T-helper 2 cell treated with Interferon-gamma antibody and Interleukin-4, amounts not matched to agents 5 μg/mL and 100 μg/mL, for 36 hours (primary cell): ENCODE measurements at regions not wholly inside any gene's neighbourhood (a gene's known extent, or its start where the extent isn't known, plus 50 kb on each side); places are given as distances from the start of the nearest gene placed in this dataset.
A peak's percentile ranks its signal among the peaks of the same experiment; 100 is the strongest.

ENCODE experiments used
- DNase-seq: peaks from one replicate; pipeline ENCODE4 v3.0.0; 2021; ENCODE audit warnings: low spot score
- H3K27ac Mint-ChIP-seq: one replicate; pipeline ENCODE4 v1.8.0; 2021; ENCODE audit warnings: mild to moderate bottlenecking, mixed read lengths
- H3K27me3 Mint-ChIP-seq: one replicate; pipeline ENCODE4 v1.8.0; 2021; ENCODE audit warnings: low read depth, mixed read lengths
- H3K36me3 Mint-ChIP-seq: one replicate; pipeline ENCODE4 v1.8.0; 2021; ENCODE audit warnings: low read depth, mixed read lengths
- H3K4me1 Mint-ChIP-seq: one replicate; pipeline ENCODE4 v1.8.0; 2021; ENCODE audit warnings: low read depth, mixed read lengths
- H3K4me3 Mint-ChIP-seq: one replicate; pipeline ENCODE4 v1.8.0; 2022; ENCODE audit warnings: mild to moderate bottlenecking, moderate library complexity, mixed read lengths
- H3K9me3 Mint-ChIP-seq: one replicate; pipeline ENCODE4 v1.8.0; 2021; ENCODE audit warnings: mixed read lengths

GRCh38 chr6:149127212-149127611, 190.3 kb upstream of the TAB2 start:
- no peaks in the 10 kb centered on the region for H3K27me3 Mint-ChIP-seq
- H3K36me3 Mint-ChIP-seq, result peaks cover 60% of the 10 kb centered on the region
- H3K4me3 Mint-ChIP-seq, result peak overlapping the region; percentile 17
- no peak for DNase-seq
- peak overlapping the region; percentile 94 for H3K27ac Mint-ChIP-seq
- peaks cover 39% of the 10 kb centered on the region for H3K9me3 Mint-ChIP-seq
- peaks cover 80% of the 10 kb centered on the region for H3K4me1 Mint-ChIP-seq

DNA sequence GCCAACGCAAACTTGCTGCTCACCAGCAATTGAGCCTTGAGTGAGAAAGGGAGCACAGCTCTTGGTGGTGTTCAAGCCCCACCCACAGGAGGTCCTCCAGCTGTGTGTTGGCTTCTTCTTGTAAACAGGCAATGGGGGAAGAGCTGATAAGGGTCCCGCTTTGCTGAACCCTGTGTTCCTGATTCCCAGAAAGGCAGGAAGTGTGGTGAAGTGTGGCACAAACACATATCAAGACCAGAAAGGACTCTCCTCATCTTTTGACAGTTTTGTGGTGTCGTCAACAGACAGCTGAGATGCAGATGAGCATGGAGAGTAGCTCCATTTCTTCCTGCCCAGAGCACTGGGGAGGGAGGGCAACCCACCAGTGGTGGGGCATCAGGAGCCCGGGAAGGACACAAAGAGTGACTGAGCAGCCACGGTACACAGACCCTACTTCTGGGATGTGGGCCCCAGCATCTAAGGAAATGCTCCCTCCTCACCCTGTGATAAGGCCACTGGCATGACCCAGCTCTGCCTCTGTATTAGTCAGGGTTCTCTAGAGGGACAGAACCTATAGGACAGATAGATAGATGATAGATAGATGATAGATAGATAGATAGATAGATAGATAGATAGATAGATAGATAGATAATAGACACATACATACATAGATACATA, 188.9 kb upstream of the TAB2 start:
- peak overlapping the region; percentile 94 for H3K27ac Mint-ChIP-seq
- H3K9me3 Mint-ChIP-seq, result peaks cover 33% of the 10 kb centered on the region
- peaks cover 82% of the 10 kb centered on the region for H3K4me1 Mint-ChIP-seq
- peaks cover 61% of the 10 kb centered on the region for H3K36me3 Mint-ChIP-seq
- no peaks in the 10 kb centered on the region for H3K27me3 Mint-ChIP-seq
- DNase-seq, result peak; percentile 52
- peak overlapping the region; percentile 74 for H3K4me3 Mint-ChIP-seq

GRCh38 chr6:149129371-149130077, 188.0 kb upstream of the TAB2 start:
- Mint-ChIP-seq H3K27ac (peak overlapping the region; percentile 94), H3K4me1 (peaks cover 73% of the 10 kb centered on the region), H3K27me3 (no peaks in the 10 kb centered on the region), H3K36me3 (peaks cover 53% of the 10 kb centered on the region), H3K9me3 (peaks cover 25% of the 10 kb centered on the region), H3K4me3 (peak overlapping the region; percentile 74)
- no peak for DNase-seq

DNA sequence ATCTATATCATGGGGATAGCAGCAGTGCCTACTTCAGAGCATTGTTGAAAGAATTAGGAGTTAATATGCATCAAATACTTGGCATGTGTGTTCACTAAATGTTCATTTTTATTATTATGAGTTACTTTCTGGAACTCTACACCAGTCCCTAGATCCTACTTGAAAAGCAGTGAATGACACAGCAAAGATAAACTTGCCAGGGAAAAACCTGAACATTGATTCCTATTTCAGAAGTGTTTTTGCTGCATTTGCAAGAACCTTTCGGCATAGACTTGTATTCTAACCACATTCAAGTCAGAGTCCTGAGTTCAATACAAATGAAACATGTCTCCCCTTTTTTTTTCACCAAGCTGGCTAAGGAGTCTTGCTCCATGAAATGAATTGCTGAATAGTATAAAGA, 187.4 kb upstream of the TAB2 start:
- Mint-ChIP-seq H3K27me3 (no peaks in the 10 kb centered on the region), H3K4me3 (no peak overlapping the region), H3K27ac (peak overlapping the region; percentile 26), H3K4me1 (peaks cover 69% of the 10 kb centered on the region), H3K36me3 (peaks cover 49% of the 10 kb centered on the region), H3K9me3 (peaks cover 20% of the 10 kb centered on the region)
- DNase-seq, result no peak

DNA sequence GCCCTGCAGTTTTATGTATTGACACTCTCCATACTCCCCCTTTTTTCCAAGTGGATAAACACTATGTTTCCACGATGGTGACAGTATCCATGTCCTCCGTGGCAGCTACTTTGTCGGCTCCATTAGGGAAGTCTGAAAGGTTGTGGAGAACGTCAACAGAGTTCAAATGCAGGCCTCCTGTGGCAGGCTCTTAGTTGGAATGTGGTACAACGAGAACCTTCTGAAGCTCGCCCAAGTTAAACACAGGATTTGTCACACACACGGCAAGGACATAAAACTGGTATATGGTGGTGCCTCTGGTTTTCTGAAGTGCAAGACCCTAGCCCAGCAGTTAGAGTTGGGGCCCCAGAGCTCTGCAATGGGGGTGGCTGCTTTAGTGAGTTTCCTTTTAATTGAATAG, 187.0 kb upstream of the TAB2 start:
- H3K9me3 Mint-ChIP-seq, result peaks cover 16% of the 10 kb centered on the region
- H3K4me3 Mint-ChIP-seq, result no peak overlapping the region
- no peak for DNase-seq
- H3K4me1 Mint-ChIP-seq, result peaks cover 65% of the 10 kb centered on the region
- peak overlapping the region; percentile 5 for H3K27ac Mint-ChIP-seq
- no peaks in the 10 kb centered on the region for H3K27me3 Mint-ChIP-seq
- H3K36me3 Mint-ChIP-seq, result peaks cover 45% of the 10 kb centered on the region

GRCh38 chr6:149131891-149132290, 185.6 kb upstream of the TAB2 start:
- no peaks in the 10 kb centered on the region for H3K27me3 Mint-ChIP-seq
- H3K4me3 Mint-ChIP-seq, result peak overlapping the region; percentile 63
- no peak for DNase-seq
- peaks cover 39% of the 10 kb centered on the region for H3K36me3 Mint-ChIP-seq
- peaks cover 7% of the 10 kb centered on the region for H3K9me3 Mint-ChIP-seq
- H3K4me1 Mint-ChIP-seq, result peaks cover 60% of the 10 kb centered on the region
- peak overlapping the region; percentile 93 for H3K27ac Mint-ChIP-seq

DNA sequence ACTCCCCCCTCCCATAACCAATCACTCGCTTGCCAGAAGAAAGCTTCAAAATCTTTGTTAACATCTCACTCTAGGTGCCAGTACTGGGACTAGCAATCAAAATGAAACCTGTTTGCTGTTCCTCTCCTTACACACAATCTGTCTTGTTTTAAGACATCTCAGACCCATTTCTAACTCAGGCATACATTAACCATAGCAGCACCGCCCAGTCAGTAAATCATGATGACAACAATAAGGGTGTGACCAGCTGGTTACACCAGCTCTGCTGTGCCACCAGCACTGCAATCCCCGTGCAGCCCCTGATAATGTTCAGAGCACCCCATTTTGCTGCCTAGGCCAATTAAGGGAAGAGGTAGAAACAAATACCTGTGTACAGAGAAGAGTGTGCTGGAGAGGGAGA, 185.2 kb upstream of the TAB2 start:
- H3K27me3 Mint-ChIP-seq, result no peaks in the 10 kb centered on the region
- H3K27ac Mint-ChIP-seq, result peak overlapping the region; percentile 93
- peaks cover 4% of the 10 kb centered on the region for H3K9me3 Mint-ChIP-seq
- peaks cover 57% of the 10 kb centered on the region for H3K4me1 Mint-ChIP-seq
- DNase-seq, result no peak
- H3K36me3 Mint-ChIP-seq, result peaks cover 36% of the 10 kb centered on the region
- H3K4me3 Mint-ChIP-seq, result peak overlapping the region; percentile 63

- DNase-seq, result no peak
- peaks cover 4% of the 10 kb centered on the region for H3K9me3 Mint-ChIP-seq
- H3K4me3 Mint-ChIP-seq, result no peak overlapping the region
- peaks cover 47% of the 10 kb centered on the region for H3K4me1 Mint-ChIP-seq
- H3K36me3 Mint-ChIP-seq, result peaks cover 29% of the 10 kb centered on the region
- no peaks in the 10 kb centered on the region for H3K27me3 Mint-ChIP-seq
- H3K27ac Mint-ChIP-seq, result no peak overlapping the region
Observed at GRCh38 chr6:149134511-149134933, 183.0 kb upstream of the TAB2 start.

DNA sequence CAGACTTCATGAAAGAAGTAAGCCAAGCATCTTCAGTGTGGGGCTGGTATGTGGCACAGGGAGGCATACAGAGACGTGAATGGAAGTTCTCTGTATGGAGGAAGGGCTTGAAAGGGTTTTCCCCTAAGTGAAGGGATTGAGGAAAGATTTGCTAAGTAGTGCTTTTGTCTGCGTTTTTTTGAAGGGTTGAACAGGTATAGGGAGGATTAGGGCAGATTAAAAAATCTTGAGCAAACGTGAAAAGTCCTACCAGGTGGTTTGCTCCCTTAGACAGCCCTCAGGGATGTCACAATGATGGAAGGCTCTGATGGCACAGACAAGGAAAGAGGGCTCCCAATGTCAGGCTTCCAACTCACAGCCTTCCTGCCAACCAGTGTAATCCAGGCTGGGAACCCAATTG, 181.7 kb upstream of the TAB2 start:
- no peak overlapping the region for H3K4me3 Mint-ChIP-seq
- DNase-seq, result no peak
- H3K36me3 Mint-ChIP-seq, result peaks cover 30% of the 10 kb centered on the region
- H3K4me1 Mint-ChIP-seq, result peaks cover 47% of the 10 kb centered on the region
- no peak overlapping the region for H3K27ac Mint-ChIP-seq
- H3K27me3 Mint-ChIP-seq, result no peaks in the 10 kb centered on the region
- peaks cover 4% of the 10 kb centered on the region for H3K9me3 Mint-ChIP-seq

DNA sequence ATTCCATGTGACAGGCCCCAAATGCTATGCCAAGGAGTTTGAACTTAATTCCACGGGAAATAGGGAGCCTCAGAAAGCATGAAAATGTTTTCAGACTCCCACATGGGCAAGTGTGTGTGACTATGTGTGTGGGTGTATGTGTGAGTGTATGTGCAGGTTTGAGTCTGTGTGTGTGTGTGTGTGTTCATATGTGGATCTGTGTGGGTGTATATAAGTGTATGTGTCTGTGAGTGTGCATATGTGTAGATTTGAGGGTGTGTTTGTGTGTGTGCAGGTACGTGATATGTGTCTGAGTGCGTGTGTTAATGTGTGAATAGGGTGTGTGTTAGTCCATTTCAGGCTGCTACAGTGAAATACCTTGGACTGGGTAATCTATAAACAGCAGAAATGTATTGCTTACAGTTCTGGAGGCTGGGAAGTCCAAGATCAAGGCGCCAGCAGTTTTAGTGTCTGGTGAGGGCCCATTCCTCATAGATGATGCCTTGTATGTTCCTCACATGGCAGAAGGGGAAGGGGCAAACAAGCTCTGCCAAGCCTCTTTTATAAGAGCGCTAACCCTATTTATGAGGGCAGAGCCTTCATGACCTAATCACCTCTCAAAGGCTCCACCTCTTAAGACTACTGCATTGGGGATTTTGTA, 181.1 kb upstream of the TAB2 start:
- peaks cover 48% of the 10 kb centered on the region for H3K4me1 Mint-ChIP-seq
- H3K36me3 Mint-ChIP-seq, result peaks cover 36% of the 10 kb centered on the region
- peaks cover 4% of the 10 kb centered on the region for H3K9me3 Mint-ChIP-seq
- H3K27ac Mint-ChIP-seq, result peak overlapping the region; percentile 34
- H3K27me3 Mint-ChIP-seq, result no peaks in the 10 kb centered on the region
- H3K4me3 Mint-ChIP-seq, result no peak overlapping the region
- no peak for DNase-seq

- peak overlapping the region; percentile 34 for H3K27ac Mint-ChIP-seq
- DNase-seq, result no peak
- H3K27me3 Mint-ChIP-seq, result no peaks in the 10 kb centered on the region
- H3K36me3 Mint-ChIP-seq, result peaks cover 35% of the 10 kb centered on the region
- H3K4me3 Mint-ChIP-seq, result no peak overlapping the region
- peaks cover 4% of the 10 kb centered on the region for H3K9me3 Mint-ChIP-seq
- H3K4me1 Mint-ChIP-seq, result peaks cover 48% of the 10 kb centered on the region
Observed at GRCh38 chr6:149136913-149137286, 180.6 kb upstream of the TAB2 start.

- H3K9me3 Mint-ChIP-seq, result peaks cover 10% of the 10 kb centered on the region
- peaks cover 45% of the 10 kb centered on the region for H3K4me1 Mint-ChIP-seq
- H3K27me3 Mint-ChIP-seq, result no peaks in the 10 kb centered on the region
- H3K36me3 Mint-ChIP-seq, result peaks cover 34% of the 10 kb centered on the region
- H3K4me3 Mint-ChIP-seq, result no peak overlapping the region
- DNase-seq, result no peak
- H3K27ac Mint-ChIP-seq, result peak overlapping the region; percentile 94
Observed at GRCh38 chr6:149137594-149137993, 179.9 kb upstream of the TAB2 start.

DNA sequence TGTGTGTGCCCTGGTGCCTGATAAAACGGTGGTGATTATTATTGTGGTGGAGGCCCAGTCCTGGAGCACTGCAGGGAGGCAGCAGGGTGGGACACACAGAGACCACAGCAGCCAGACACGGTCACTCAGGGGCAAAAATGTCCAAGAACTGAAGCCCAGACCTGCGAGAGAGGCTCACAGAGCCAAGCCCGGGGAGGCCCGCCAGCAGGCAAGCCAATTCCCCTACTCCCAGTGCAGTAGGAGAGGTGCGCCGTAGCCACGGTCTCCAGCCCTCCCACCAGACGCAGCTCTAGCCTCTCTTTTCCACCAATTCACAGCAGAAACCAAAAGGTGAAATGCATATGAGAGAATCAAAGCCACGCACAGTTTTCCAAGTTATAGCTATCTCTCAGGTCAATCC, 179.4 kb upstream of the TAB2 start:
- DNase-seq, result no peak
- Mint-ChIP-seq H3K9me3 (peaks cover 13% of the 10 kb centered on the region), H3K4me3 (no peak overlapping the region), H3K4me1 (peaks cover 42% of the 10 kb centered on the region), H3K27ac (peak overlapping the region; percentile 94), H3K27me3 (no peaks in the 10 kb centered on the region), H3K36me3 (peaks cover 36% of the 10 kb centered on the region)

DNA sequence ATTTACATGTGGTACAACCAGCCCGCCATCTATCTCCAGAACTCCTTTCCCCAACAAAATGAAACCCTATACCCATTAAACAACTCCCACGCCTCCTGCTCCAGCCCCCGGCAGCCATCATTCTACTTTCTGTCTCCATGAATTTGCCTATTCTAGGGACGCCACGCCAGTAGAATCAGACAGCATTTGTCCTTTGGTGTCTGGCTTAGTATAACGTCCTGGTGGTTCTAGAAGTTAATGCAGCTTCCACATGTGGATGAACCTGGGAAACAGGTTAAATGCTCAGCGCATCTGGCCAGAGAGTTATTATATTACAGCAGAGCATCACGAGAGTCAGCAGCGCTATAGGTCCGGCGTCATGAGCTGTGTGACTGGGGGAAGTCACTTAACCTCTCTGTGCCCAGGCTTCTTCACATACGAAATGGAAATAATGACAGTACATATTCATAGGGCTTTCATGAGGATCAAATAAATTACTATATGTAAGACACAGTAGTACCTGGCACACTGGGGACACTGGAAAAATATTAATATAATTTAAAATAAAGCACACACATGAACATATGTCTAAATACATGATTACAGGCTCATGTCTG, 178.7 kb upstream of the TAB2 start:
- H3K27ac Mint-ChIP-seq, result peak overlapping the region; percentile 94
- peaks cover 42% of the 10 kb centered on the region for H3K4me1 Mint-ChIP-seq

More for the DNA sequence above, 178.7 kb upstream of the TAB2 start:
- Mint-ChIP-seq H3K9me3 (peaks cover 15% of the 10 kb centered on the region), H3K36me3 (peaks cover 37% of the 10 kb centered on the region), H3K4me3 (peak overlapping the region; percentile 25), H3K27me3 (no peaks in the 10 kb centered on the region)
- no peak for DNase-seq
